Endodermal cell (in vitro differentiated cells): ENCODE measurements at regions not wholly inside any gene's neighbourhood (a gene's known extent, or its start where the extent isn't known, plus 50 kb on each side); places are given as distances from the start of the nearest gene placed in this dataset.

ENCODE experiments used
- DNase-seq: peaks from one replicate; pipeline ENCODE4 v3.0.0-alpha.2; 2017
- H3K27ac ChIP-seq: 2 replicates; pipeline ENCODE4 v1.5.1; 2013; ENCODE audit warnings: mild to moderate bottlenecking, low read depth, low read length, moderate library complexity
- H3K27me3 ChIP-seq: 2 replicates; pipeline ENCODE4 v1.6.1; 2013; ENCODE audit warnings: mild to moderate bottlenecking, low read length, moderate library complexity; ENCODE audit not compliant: insufficient read depth, control insufficient read depth, poor library complexity, severe bottlenecking
- H3K36me3 ChIP-seq: 2 replicates; pipeline ENCODE4 v1.7.0; 2013; ENCODE audit warnings: mild to moderate bottlenecking, low read length, moderate library complexity; ENCODE audit not compliant: control insufficient read depth, insufficient read depth
- H3K4me1 ChIP-seq: one replicate; pipeline ENCODE4 v1.7.0; 2013; ENCODE audit warnings: low read length; ENCODE audit not compliant: control insufficient read depth, insufficient read depth
- H3K4me3 ChIP-seq: 2 replicates; pipeline ENCODE4 v1.5.1; 2013; ENCODE audit warnings: mild to moderate bottlenecking, low read length, moderate library complexity
- H3K9ac ChIP-seq: 2 replicates; pipeline ENCODE4 v1.6.1; 2013; ENCODE audit warnings: mild to moderate bottlenecking, low read length, moderate library complexity; ENCODE audit not compliant: poor library complexity, severe bottlenecking; ENCODE audit errors: extremely low read depth
- H3K9me3 ChIP-seq: 2 replicates; pipeline ENCODE4 v1.6.1; 2013; ENCODE audit warnings: mild to moderate bottlenecking, low read length, moderate library complexity; ENCODE audit not compliant: control insufficient read depth
- H3K27ac Mint-ChIP-seq: 2 replicates; pipeline ENCODE4 v1.8.0; 2020; ENCODE audit warnings: mixed read lengths
- H3K27me3 Mint-ChIP-seq: 2 replicates; pipeline ENCODE4 v1.8.0; 2021; ENCODE audit warnings: mild to moderate bottlenecking, mixed read lengths; ENCODE audit not compliant: insufficient read depth
- H3K36me3 Mint-ChIP-seq: 2 replicates; pipeline ENCODE4 v1.8.0; 2020; ENCODE audit warnings: low read depth, mixed read lengths
- H3K4me1 Mint-ChIP-seq: 2 replicates; pipeline ENCODE4 v1.8.0; 2020; ENCODE audit warnings: mixed read lengths
- H3K4me3 Mint-ChIP-seq: 2 replicates; pipeline ENCODE4 v1.8.0; 2020; ENCODE audit warnings: mild to moderate bottlenecking, moderate library complexity, mixed read lengths
- H3K9me3 Mint-ChIP-seq: 2 replicates; pipeline ENCODE4 v1.8.0; 2020; ENCODE audit warnings: mild to moderate bottlenecking, mixed read lengths
- CTCF ChIP-seq: fragments of 200-600 bp; sonication (generic); conservative IDR thresholded peaks from 2 replicates; pipeline ENCODE4 v1.5.0; 2021; ENCODE audit warnings: antibody characterized with exemption, mild to moderate bottlenecking
- WGBS, 2 experiments: methylation state at CpG; one replicate each; pipeline versions ENCODE4 v1.1.5 to v1.1.7; 2013; ENCODE audit warnings: missing lambda C conversion rate in 2 of 2, mixed read lengths in 1 of 2; ENCODE audit not compliant: insufficient coverage in 1 of 2, insufficient read length in 1 of 2; 5-methylcytosine and 5-hydroxymethylcytosine counted together

DNA sequence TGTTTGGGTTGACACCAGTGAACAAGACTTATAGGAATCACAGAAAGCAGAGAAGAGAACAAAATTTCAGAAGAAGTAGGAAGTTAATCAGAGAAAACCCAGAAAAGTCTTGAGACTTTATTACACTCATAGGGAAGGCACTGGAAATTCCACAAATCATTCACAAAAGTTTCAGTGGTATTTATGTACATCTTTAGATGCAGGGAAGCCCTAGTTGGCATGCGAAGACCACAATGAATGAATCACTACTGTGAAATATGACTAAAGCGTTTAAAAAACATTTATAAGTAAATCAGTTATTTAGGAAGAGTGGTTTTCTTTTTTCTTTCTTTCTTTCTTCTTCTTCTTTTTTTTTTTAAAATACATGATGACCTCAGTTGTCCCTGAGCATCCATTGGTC is 105.1 kb downstream of the NUP35 start:
- Histone ChIP-seq H3K4me3 (no peak overlapping the region), H3K4me1 (no peaks in the 10 kb centered on the region), H3K9ac (no peak overlapping the region), H3K9me3 (no peaks in the 10 kb centered on the region), H3K27ac (no peak overlapping the region), H3K27me3 (no peaks in the 10 kb centered on the region), H3K36me3 (no peaks in the 10 kb centered on the region)
- Mint-ChIP-seq H3K4me1 (no peaks in the 10 kb centered on the region), H3K36me3 (peaks cover 6% of the 10 kb centered on the region), H3K27ac (no peak overlapping the region), H3K9me3 (peaks cover 3% of the 10 kb centered on the region), H3K4me3 (no peak overlapping the region), H3K27me3 (no peaks in the 10 kb centered on the region)
- no peak for TF ChIP-seq CTCF
- no peak for DNase-seq
- 100% methylated on average over 1 of the region's 2 CpGs; no CpG with 5 or more reads in 1 of the 2 experiments for WGBS, 2 experiments

DNA sequence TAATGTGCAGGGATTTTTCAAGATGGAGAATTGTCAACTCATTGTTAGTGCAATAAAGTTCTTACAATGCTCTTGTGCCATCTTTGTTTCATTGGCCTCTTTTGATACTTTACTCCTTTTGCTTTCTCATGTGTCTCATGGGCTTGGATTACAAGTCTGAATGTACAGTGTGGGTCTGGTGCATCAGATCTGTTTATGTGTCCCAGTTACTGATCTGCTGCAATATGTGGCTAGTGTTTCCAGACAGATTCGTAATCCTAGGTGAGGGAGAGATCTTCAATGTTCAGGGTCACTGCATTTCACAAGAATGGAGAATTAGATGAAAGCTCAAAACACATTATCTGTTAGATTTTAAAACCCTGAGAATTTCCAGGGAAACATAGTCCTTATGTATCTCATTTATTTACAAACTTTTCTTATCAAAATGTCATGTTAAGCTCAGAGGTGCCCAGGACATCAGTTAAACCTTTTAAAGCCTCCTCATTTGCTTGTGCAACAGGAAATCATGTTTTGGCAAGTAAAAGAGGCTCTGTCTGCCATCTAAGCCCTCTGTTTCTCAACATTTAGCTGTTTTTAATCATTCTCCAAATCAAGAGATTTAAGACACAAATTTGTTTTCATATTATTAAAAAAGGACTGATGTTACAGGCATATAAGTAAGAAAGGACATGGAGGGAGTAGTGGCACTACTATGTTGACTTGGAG is 108.1 kb downstream of the NUP35 start:
- Mint-ChIP-seq H3K36me3 (no peaks in the 10 kb centered on the region), H3K4me3 (no peak overlapping the region), H3K27me3 (no peaks in the 10 kb centered on the region), H3K4me1 (peaks cover 8% of the 10 kb centered on the region), H3K27ac (no peak overlapping the region), H3K9me3 (peaks cover 3% of the 10 kb centered on the region)
- Histone ChIP-seq H3K36me3 (no peaks in the 10 kb centered on the region), H3K9ac (no peak overlapping the region), H3K4me3 (no peak overlapping the region), H3K4me1 (no peaks in the 10 kb centered on the region), H3K27ac (no peak overlapping the region), H3K27me3 (no peaks in the 10 kb centered on the region), H3K9me3 (no peaks in the 10 kb centered on the region)
- no peak for TF ChIP-seq CTCF
- 92 to 100% methylated on average over 1 of the region's 1 CpG for WGBS, 2 experiments
- no peak for DNase-seq

- H3K36me3 ChIP-seq = no peaks in the 10 kb centered on the region
- H3K4me3 Mint-ChIP-seq = no peak overlapping the region
- H3K4me1 ChIP-seq = no peaks in the 10 kb centered on the region
- no peaks in the 10 kb centered on the region for H3K9me3 ChIP-seq
- H3K27me3 Mint-ChIP-seq = no peaks in the 10 kb centered on the region
- no peaks in the 10 kb centered on the region for H3K4me1 Mint-ChIP-seq
- H3K27me3 ChIP-seq = no peaks in the 10 kb centered on the region
- 91 to 94% methylated on average over 3 of the region's 3 CpGs for WGBS, 2 experiments
- no peak overlapping the region for H3K27ac ChIP-seq
- no peak for DNase-seq
- no peak overlapping the region for H3K9ac ChIP-seq
- no peaks in the 10 kb centered on the region for H3K9me3 Mint-ChIP-seq
- no peak overlapping the region for H3K4me3 ChIP-seq
- H3K36me3 Mint-ChIP-seq = no peaks in the 10 kb centered on the region
- H3K27ac Mint-ChIP-seq = no peak overlapping the region
- TF ChIP-seq CTCF = no peak
Measured at GRCh38 chr2:183242937-183243336, 118.7 kb downstream of the NUP35 start.
